ENCODE measurements at regions not wholly inside any gene's neighbourhood (a gene's known extent, or its start where the extent isn't known, plus 50 kb on each side); places are given as distances from the start of the nearest gene placed in this dataset.

DNA sequence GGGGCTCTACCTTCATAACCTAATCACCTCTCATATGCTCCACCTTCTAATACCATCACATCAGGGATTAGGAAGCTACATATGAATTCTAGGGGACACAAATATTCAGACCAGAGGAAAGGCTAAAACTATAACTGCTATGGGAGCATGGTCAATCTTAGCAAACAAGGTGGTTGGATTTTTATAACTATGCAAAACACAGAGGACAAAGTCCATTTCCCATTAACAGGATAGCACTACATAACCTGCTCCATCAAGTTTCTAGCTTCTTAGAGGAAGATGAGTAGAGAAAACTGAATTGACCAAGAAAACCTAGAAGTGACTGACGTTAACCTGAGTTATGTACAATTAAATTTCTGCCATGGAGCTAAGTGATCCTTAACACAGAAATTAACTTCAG lies 398.6 kb downstream of the TBL1XR1 start:
- DNase-seq (ENCODE audit: low spot score) (no peak), FAIRE-seq (no peak)

DNA sequence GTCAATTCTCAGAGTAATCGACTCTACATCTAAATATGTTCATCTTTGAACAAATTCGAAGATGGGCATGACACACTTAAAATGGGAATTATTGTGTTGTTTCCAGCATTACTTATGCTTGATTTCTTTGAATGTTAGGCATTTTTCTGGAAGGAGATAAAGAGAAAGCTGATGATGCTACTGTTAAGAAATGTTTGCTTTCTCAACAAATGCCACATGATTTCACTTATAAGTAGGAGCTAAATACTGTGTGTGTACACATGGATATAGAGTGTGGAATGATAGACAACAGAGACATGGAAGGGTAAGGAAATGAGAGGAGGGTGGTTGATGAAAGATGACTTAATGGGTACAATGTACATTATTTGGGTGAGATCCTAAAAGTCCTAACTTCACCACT lies 400.9 kb downstream of the TBL1XR1 start:
- DNase-seq (ENCODE audit: low spot score) (no peak), FAIRE-seq (no peak)

DNA sequence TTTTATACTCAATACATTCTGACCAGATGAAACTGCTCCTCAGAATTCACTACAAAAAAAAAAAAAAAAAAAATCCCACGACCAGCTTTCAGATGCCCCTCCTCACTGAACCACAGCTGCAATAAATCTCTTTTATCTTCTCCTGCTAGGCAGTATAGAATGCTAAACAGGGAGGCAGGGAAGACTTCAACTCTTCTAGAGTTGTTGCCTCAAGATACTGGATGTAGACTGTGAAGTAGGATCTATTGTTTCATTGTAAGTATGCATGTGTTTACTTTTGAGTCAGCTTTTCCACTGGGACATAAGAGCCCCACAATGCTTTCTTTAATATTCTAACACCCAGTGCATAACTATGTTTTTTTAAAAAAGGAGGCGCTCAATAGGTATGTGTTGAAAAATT lies 401.4 kb downstream of the TBL1XR1 start:
- no peak for DNase-seq (ENCODE audit: low spot score)
- no peak for FAIRE-seq

- no peak for DNase-seq (ENCODE audit: low spot score)
- FAIRE-seq: no peak
Measured at GRCh38 chr3:176794406-176794805, 402.9 kb downstream of the TBL1XR1 start.

DNA sequence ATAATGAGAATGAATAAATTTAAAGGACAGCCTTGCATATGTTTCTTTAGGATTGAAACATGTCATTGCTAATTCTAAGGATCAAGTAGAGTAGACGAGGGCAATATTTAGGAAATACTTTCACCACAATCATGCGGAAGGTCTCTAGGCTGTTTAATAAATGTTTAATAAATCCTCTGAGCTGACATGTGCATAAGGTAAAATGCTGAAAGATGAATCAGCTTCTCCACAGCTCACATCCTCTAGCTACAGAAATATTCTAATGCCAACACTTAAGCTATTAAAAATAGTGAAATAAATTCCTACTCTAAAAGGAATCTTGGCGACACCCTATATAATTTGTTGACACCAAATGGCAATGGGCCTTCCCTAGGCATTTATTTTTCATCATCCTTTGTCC lies 407.3 kb downstream of the TBL1XR1 start:
- no peak for DNase-seq (ENCODE audit: low spot score)
- no peak for FAIRE-seq

DNA sequence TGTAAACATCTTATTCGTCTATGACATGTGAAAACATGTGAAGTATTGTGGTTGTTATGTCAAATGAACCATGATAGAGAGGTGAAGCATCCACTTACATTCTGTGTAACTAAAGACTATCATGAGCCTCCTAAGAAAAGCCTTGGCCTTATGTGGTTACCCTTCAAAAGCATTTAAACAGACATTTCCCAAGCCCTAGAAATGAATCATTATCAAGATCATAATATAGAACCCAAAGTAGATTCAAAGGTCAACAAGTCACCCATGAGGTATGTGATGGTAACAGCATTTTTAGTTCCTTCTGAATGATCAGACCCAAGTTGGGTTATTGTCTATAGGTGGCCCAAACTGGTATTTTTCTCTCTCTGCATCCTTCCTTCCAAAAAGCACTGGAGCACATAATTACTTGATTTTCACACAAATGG lies 408.0 kb downstream of the TBL1XR1 start:
- DNase-seq (ENCODE audit: low spot score) (no peak), FAIRE-seq (no peak)

GRCh38 chr3:176787506-176787905 lies 409.8 kb downstream of the TBL1XR1 start:
- DNase-seq (ENCODE audit: low spot score) (no peak), FAIRE-seq (no peak)

GRCh38 chr3:176785171-176785570 lies 412.1 kb downstream of the TBL1XR1 start:
- FAIRE-seq: no peak
- no peak for DNase-seq (ENCODE audit: low spot score)

- DNase-seq (ENCODE audit: low spot score) (no peak), FAIRE-seq (no peak)
Measured at GRCh38 chr3:176780766-176781165, 416.5 kb downstream of the TBL1XR1 start.

DNA sequence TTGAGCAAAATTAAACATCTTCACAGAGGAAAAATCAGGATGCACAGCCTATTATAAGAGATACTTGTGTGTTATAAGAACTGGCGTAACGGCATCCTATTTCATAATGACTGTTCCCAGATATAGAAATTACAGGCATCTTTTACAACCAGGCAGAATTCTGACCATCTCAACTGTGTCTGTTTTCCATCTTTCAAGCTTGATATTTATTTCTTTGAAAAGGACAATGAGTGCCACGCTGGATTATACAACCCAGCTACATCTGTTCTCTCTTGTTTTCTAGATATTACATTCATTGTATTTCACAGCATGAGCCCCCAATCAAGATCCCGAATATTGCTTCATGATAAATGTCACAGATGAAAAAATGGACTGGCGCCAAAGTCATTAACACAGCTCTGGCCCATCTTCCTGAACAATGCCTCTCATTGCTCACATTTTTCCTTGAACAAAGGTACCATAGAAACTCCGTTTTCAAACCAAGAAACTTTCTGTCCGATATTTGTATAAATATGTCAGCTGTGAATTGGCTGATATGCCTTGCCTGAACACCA lies 420.6 kb downstream of the TBL1XR1 start:
- DNase-seq (ENCODE audit: low spot score) (no peak), FAIRE-seq (no peak)

- FAIRE-seq (no peak), DNase-seq (ENCODE audit: low spot score) (no peak)
Measured at GRCh38 chr3:176769547-176770190, 427.6 kb downstream of the TBL1XR1 start.

DNA sequence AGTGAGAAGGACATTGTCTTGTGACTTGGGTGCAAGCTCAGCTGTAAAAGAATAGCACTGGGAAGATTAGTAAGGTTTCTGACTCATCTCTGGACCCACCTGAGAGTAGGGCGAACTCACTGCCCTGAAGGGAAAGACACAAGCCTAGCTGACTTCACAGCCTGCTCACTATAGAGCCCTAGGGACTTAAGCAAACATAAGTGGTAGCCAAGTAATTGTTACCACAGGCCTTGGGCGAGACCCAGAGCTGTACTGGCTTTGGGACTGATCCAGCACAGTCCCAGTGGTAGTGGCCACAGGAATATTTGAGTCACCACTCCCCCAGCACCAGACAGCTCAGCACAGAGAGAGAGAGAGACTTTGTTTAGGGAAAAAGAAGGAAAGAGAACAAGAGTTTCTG lies 429.9 kb downstream of the TBL1XR1 start:
- DNase-seq (ENCODE audit: low spot score): peak; percentile 65
- FAIRE-seq: no peak

DNA sequence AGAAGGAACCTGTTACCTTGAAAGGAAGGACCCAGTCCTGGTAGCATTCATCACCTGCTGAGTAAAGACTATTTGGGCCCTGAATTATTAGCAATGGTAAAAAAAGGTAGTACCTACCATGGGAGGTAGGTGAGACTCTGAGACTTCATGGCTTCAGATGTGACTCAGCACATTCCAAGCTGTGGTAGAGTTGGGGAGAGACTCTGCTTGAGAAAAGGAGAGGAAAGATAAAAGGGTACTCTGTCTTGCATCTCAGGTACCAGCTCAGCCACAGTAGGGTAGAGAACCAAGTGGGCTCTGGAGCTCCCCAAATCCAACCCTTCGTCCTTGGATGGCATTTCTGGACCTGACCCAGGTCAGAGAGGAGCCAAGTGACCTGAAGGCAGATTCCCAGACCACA lies 430.4 kb downstream of the TBL1XR1 start:
- FAIRE-seq (no peak), DNase-seq (ENCODE audit: low spot score) (peak; percentile 15)

GRCh38 chr3:176765382-176765900 lies 431.8 kb downstream of the TBL1XR1 start:
- FAIRE-seq (no peak), DNase-seq (ENCODE audit: low spot score) (no peak)

GRCh38 chr3:176759815-176760506 lies 437.3 kb downstream of the TBL1XR1 start:
- FAIRE-seq (no peak), DNase-seq (ENCODE audit: low spot score) (no peak)

- no peak for FAIRE-seq
- DNase-seq (ENCODE audit: low spot score): no peak
Measured at GRCh38 chr3:176757429-176757828, 439.9 kb downstream of the TBL1XR1 start.

DNA sequence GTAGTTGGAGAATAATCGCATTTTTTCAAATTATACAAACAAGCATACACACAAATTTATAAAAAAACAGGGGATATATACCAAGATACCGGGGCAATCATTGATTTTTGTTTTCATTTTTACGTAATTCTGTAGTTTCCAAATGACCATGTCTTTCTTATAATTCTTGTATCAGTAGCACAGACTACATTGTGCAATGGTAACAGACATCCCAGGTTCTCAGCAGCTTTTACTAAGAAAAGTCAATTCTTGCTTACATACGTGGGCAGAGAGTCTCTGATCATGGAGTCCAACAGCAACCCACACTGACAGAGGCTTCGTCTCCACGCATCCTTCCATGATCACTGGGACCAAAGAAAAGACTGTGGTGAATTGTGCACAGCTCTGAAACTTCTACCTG lies 441.3 kb downstream of the TBL1XR1 start:
- DNase-seq (ENCODE audit: low spot score) (no peak), FAIRE-seq (no peak)

- FAIRE-seq (no peak), DNase-seq (ENCODE audit: low spot score) (no peak)
Measured at GRCh38 chr3:176755552-176755951, 441.7 kb downstream of the TBL1XR1 start.

DNA sequence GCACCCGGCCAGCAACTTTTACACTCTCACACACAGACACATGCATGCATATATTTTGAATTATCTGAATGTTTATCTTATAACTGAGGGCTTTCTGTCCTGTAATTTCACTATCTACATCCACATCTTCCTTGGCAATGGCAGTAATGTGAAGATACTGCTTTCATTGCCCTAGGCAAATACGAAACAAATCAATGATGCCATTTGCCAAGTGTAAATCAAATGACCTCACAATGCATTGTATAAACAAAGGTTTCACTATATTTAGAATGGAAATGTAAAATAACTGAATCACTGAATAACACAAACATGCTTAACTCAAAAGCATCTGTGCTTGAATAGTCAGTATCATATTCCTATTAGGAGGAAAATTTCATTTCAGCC lies 455.6 kb downstream of the TBL1XR1 start:
- FAIRE-seq: no peak

DNA sequence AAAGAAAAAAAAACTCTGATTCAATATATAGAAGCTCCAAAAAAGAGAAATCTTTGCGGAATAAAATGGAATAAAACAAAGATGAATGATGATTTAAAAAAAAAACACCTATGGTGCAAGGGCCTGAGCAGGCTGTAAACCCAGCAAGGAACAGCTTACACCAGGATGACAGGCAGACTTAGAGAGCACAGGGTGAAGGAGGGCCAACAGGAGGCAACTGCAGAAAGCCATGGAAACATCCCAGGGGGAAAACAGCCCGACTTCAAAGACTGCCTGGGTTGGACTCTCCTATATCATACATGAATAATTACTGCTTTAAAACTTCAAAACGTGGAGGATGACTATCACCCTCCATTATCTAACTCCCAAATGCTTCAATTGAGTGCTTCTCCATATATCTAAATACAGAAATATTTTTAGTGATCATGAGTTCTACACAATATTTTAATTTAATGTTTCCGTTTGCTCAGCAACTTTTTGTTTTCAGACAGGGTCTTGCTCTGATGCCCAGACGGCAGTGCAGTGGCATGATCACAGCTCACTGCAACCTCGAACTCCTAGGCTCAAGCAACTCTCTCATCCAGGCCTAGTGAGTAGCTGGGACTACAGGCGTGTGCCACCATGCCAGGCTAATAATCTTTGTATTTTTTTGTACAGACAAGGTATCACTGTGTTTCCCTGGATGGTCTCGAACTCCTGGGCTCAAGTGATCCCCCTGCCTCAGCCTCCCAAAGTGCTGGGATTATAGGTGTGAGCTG lies 456.2 kb downstream of the TBL1XR1 start:
- FAIRE-seq: no peak
- no peak for DNase-seq (ENCODE audit: low spot score)

More for the DNA sequence above, 455.6 kb downstream of the TBL1XR1 start:
- DNase-seq (ENCODE audit: low spot score): no peak

- DNase-seq (ENCODE audit: low spot score) (no peak), FAIRE-seq (no peak)
Measured at GRCh38 chr3:176739159-176739558, 458.1 kb downstream of the TBL1XR1 start.
